SH-SY5Y (cell line): ENCODE measurements at regions not wholly inside any gene's neighbourhood (a gene's known extent, or its start where the extent isn't known, plus 50 kb on each side); places are given as distances from the start of the nearest gene placed in this dataset.

Experiments
- GATA2 ChIP-seq: IDR thresholded peaks from 2 replicates; pipeline ENCODE4 v1.6.1; 2011; ENCODE audit warnings: mild to moderate bottlenecking, low read depth, low read length
- GATA3 ChIP-seq: IDR thresholded peaks from 2 replicates; pipeline ENCODE4 v1.6.1; 2011; ENCODE audit warnings: low read depth, mild to moderate bottlenecking, low read length, moderate library complexity

DNA sequence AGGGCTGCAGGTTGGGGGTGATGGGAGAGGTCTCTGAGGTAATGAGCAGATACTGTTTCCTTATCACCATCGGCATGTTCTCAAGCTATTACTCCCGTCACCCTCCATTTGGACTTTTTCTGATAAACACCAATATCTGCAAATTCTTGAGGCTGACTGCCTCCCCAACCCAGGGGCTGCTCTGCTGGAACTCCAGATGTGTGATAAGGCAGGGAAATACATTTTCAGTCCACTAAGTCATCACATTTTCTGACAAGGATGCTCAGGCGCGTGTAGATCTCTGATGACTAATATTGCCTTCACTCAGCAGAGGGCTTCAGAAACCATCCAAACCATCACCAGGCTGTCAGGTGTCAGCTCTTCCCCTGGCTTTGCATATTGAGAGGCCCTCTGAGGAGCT lies 215.0 kb upstream of the POU3F1 start:
- TF ChIP-seq GATA3: no peak
- no peak for TF ChIP-seq GATA2

DNA sequence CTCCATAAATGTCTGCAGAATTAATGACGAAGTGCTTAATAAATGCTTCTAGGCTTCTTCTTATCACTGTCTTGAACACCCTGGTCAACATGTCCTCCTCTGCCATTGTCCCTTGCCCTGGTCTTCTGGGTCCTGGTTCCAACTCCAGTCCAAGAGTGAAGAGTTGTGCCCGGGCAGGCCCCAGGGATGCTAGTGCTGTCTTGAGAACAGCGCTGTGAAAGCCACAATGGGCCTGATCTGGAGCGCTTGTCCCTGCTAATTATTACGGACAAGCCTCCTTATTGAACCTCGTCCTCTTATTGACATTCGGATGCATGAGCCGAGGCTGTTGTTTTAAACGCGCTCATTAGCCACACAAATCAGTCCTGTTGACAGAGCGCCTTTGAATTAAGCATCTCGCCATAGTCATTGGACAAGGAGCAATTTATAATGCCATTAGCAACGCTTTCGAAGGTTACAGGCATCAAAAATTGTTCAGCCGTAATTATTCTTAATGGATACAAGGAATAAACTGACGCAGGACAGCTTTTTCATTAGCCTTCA lies 211.6 kb upstream of the POU3F1 start:
- TF ChIP-seq GATA3 (no peak), GATA2 (no peak)

DNA sequence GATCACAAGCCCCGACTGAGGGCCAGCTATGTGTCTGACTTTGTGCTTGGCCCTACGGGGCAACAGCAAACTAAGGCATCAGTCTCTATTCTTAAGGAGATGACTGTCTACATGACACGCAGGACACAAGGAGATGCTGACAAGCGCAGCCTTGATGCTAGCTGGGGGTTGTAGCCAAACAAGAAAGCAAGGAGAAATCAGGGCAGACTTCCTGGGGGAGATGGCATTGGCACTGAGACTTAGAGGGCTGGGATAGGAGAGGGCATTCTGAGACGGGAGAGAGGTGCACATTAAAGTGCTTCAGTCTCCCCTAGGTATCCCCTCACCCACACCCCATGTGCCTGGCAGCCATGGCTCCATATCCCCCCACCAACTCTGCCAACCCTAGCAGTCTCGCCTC lies 210.8 kb upstream of the POU3F1 start:
- TF ChIP-seq GATA3 (no peak), GATA2 (no peak)

DNA sequence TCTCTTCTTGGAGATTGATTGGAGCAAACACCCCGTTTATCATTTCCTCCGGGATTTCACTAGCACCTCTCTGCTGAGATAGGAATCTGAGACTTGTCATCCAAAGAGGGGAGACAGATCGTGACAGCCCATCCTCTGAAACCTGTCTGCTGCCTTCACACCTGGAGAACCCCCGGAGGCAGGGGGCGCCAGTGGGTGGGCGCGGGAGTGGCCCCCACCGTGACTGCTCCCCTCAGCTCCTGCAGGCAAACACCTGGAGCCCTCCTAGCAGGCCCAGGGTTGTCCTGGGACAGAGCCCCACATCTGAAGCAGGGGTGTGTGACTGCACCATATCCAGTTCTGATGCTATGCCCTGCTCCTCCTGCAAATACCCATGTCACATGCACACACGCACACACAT lies 209.5 kb upstream of the POU3F1 start:
- TF ChIP-seq GATA3 (no peak), GATA2 (no peak)

DNA sequence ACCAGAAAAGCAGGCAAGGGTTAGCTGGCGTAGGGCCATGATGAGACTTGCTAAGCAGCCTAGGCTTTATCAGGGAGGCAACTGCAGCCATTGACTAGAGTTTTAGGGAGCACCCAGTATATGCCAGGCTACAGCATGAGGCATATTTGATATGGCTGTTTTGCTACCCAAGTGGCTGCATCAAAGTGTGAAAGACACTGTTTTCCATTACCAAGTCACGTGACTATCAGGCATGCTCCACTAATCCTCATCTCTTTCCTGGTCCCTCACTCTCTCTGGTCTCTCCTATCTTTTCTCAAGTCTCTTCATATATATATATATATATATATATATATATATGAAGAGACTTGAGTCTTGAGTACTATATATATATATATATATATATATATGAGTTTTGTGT lies 206.7 kb upstream of the POU3F1 start:
- no peak for TF ChIP-seq GATA3
- TF ChIP-seq GATA2: no peak

DNA sequence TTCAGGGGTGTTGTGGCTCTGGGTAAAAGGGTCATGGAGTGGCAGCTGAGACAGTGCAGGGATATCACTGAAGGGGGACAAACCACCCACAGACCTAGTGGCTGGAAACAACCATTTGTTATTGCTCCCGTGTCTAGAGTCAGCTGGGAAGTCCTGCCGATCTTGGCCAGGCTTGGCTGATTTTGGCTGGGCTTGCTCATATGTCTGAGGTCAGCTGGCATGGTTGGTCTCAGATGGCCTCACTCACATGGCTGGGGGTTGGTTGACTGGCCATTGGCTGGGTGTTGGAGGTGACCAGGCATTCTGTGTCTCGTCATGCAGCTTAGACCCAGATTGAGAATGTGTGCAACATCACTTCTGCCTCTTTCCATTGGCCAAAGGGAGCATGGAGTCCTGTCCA lies 203.8 kb upstream of the POU3F1 start:
- TF ChIP-seq GATA2 (no peak), GATA3 (no peak)

DNA sequence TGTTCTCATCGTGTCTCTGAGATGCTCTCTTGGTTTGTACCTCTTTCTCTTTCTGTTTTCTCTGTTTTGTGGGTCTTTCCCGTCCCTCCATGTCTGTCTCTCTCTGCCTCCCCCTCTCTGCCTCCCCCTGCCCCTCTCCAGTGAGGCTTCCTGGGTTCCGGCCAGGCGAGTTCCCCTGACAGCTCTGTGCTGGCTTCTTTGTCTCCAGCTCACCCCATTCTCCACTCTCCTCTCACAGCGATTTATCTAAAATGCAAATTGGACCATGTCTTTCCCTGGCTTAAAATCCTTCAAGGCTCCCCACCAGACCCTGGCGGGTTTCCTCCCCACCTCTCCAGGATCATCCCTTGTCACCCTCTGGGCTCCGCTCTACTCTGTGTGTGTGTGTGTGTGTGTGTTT lies 202.4 kb upstream of the POU3F1 start:
- no peak for TF ChIP-seq GATA2
- TF ChIP-seq GATA3: no peak

DNA sequence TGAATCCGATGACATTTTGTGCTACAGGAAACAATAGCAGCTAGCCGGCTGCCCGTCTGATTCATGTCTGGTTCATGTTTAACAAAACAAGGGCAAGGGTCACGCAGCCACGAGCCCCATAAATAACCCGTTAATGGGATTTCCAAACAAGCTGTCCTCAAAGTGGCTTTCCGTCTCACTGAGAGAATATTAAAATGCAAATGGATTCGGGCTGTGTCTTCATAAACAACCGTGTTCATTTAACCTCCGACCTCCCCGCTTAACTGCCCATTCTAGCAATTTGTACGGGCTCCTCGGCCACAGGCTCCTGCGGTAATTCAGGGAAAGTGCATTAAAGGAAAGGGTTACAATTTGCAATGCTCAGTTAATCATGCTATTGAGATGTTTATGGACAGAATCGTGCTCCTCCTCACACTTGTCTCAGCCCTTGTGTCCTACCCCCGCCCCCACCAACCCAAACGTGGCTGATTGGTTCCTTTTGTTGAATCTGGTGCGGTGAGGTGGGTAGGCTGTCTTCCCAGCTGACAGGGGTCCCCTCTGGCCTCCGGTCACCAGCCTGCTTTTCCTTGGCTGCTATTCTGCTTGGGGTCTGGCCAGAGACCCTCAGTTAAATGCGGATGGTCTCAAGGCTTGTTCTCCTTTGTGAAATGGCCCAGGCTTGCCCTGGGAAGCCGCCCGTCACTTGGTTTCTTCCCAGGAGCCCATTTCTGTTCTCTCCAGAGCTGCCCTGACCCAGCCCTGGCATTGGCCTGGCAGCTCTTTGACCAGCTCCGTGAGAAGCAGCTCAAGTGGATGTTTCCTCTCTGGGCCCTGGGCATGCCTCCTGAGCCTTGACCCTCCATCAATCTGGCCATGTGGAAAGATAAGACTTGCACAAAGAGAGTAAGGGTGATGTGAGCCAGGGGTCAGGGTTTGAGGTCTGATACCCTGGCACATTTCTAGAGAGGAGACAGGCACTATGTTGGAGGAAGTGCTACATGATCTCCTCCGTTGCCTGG lies 200.7 kb upstream of the POU3F1 start:
- no peak for TF ChIP-seq GATA2
- TF ChIP-seq GATA3: no peak

DNA sequence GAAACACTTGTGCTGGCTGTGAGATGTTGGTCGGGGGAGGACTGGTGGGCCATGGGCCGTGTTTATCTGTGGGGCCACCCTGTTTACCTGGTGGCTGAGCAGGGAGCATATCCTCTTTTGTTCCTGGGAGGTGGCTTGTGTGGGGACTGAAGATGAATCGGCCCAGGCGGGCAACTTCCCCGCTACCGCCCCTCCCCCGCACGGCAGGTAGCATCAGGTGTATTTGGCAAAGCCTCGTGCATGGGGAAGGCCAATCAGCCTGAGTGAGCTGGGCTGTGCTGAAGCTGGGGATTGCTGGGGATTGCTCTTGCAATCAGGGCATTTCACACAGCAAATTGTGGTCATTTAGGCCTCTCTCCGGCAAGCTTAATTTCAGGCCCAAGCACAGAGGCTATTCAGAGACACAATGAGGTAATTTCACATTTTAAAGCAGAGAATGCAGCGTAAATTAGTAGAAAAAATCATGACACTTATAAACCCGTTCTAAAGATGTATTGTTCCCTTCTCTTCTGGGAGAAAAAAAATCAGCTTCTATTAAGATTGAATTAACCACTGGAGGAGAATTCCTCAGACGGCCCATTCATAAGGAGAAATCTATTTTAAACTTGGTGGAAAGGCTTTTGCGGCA lies 197.7 kb upstream of the POU3F1 start:
- no peak for TF ChIP-seq GATA2
- no peak for TF ChIP-seq GATA3

DNA sequence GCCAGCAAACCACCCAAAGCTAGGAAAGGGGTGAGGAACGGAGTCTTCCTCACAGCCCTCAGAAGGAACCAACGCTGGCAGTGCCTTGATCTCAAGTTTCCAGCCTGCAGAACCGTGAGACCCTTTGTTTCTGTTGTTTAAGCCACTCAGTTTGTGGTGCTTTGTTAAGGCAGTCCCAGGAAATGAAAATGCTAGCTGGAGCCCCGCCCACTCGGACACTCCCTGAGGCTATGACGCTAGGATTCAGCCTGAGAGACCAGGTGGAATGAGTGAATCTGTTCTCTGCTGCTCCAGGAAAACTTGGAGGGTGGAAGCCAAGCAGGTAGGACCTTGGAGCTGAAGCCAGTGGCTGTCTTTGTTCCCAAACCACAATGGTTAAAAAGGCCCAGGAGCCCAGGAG lies 196.5 kb upstream of the POU3F1 start:
- TF ChIP-seq GATA2 (no peak), GATA3 (no peak)

DNA sequence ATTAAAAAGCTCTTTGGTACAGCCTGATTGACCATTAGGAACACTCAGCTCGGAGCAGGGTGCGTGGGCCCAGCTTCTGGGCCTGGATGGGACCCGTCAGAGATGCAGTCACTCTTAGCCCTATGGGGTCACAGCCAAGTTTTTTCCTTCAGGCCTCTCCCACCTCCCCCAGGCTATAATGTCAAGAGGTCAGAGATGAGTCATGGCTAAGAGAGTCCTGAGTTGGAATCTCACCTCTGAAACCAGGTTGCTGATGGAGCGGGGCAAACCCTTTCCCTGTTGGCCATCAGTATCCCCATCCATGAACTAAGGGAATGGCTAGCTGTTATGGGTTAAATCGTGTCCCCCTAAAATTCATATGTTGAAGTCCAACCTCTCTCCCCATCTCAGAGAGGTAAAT lies 195.9 kb upstream of the POU3F1 start:
- TF ChIP-seq GATA2 (no peak), GATA3 (no peak)

DNA sequence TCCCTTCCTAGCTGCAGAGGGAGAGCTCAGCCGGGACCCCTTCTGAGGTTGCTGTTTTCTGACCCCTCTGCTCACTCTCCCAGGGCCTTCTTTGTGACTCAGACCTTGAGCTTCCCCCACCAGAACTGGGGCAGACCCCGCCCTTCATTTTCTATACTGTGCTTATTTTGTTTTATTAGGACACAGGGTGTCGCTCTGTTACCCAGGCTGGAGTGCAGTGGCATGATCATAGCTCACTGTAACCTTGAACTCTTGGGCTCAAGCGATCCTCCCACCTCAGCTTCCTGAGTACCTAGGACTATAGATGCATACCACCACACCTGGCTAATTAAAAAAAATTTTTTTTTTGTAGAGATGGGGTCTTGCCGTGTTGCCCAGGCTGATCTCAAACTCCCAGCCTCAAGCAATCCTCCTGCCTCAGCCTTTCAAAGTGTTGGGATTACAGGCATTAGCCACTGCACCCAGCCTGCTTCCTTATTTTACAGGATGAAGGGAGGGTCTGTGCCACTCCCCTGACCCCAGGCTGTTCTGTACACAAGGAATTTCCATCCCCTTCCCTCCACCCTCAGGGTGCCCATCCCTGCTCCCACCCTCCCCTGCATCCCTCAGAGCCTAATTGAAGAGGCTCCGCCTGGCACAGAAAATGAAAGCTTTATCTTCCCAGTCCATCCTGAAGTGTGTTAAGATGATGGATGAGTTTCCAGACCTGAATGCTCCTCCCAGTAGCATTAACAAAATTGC lies 195.2 kb upstream of the POU3F1 start:
- TF ChIP-seq GATA2: no peak
- no peak for TF ChIP-seq GATA3

DNA sequence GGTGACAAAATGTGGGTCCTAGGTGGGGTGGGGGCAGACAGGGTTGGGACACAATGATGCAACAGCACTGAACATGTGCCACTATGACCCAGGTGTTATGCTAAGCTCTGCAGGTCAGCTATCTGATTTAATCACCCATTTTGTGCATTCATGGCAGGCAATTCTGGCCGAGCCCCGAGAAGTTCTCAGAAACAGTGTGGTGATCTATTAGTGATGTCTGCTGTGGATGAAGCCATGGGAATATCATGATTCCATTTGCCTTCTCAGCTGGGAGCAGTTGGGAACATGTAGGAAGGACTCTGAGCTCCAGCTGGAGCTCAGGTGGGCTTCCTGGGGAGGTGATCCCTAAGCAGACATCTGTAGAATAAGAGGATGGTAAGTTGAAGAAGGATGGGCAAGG lies 194.0 kb upstream of the POU3F1 start:
- no peak for TF ChIP-seq GATA3
- TF ChIP-seq GATA2: no peak

DNA sequence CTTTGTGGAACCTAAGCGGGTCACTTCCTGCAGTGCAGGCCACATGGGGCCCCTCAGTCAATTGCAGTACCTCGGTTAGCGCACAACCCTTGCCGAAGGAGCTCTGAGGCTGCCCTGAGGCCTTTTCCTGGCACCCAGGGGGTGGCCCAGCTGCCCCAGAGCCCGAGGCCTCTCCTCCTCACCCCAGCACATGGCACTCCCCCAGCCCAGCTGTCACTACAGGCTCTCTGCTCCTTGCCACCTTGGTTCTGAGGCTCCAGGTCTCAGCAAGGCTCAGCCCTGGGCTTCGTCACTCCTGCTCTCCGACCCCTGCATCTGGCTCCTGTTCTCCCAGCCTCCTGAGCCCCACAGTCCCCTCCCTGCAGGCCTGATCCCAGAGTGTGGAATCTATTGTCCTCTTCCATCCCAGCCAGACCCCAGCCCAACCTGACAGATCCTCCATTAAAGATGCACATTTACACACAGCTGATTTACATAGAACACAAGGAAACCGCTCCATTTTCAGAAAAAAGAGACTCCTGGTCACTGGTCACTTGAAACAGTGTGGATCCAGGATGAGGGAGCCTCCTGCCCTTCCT lies 192.8 kb upstream of the POU3F1 start:
- no peak for TF ChIP-seq GATA2
- TF ChIP-seq GATA3: no peak
